Germinal center (tissue), 1 donor: ENCODE measurements at regions not wholly inside any gene's neighbourhood (a gene's known extent, or its start where the extent isn't known, plus 50 kb on each side); places are given as distances from the start of the nearest gene placed in this dataset.

Source experiments
- DNase-seq: peaks from one replicate; pipeline ENCODE4 v3.0.0; 2012; ENCODE audit warnings: mixed read lengths, low spot score

GRCh38 chr1:29437946-29438345, 201.6 kb downstream of the PTPRU start:
- no peak for DNase-seq

- no peak for DNase-seq
Observed at GRCh38 chr1:29436181-29436785, 200.0 kb downstream of the PTPRU start.

GRCh38 chr1:29433830-29434229, 197.5 kb downstream of the PTPRU start:
- DNase-seq, result no peak

GRCh38 chr1:29431138-29431537, 194.8 kb downstream of the PTPRU start:
- no peak for DNase-seq

GRCh38 chr1:29429656-29430055, 193.3 kb downstream of the PTPRU start:
- DNase-seq, result no peak

GRCh38 chr1:29428997-29429396, 192.7 kb downstream of the PTPRU start:
- DNase-seq, result no peak

GRCh38 chr1:29428280-29428615, 191.9 kb downstream of the PTPRU start:
- no peak for DNase-seq

- DNase-seq, result no peak
Observed at GRCh38 chr1:29427614-29428279, 191.4 kb downstream of the PTPRU start.

- no peak for DNase-seq
Observed at GRCh38 chr1:29426701-29427279, 190.5 kb downstream of the PTPRU start.

GRCh38 chr1:29425631-29426030, 189.3 kb downstream of the PTPRU start:
- no peak for DNase-seq

GRCh38 chr1:29424266-29424665, 187.9 kb downstream of the PTPRU start:
- DNase-seq, result no peak

- DNase-seq, result no peak
Observed at GRCh38 chr1:29420202-29420601, 183.9 kb downstream of the PTPRU start.

- no peak for DNase-seq
Observed at GRCh38 chr1:29417971-29418370, 181.6 kb downstream of the PTPRU start.

- DNase-seq, result no peak
Observed at GRCh38 chr1:29417147-29417858, 181.0 kb downstream of the PTPRU start.

GRCh38 chr1:29416267-29417146, 180.2 kb downstream of the PTPRU start:
- no peak for DNase-seq

- DNase-seq, result no peak
Observed at GRCh38 chr1:29415861-29416260, 179.5 kb downstream of the PTPRU start.

- no peak for DNase-seq
Observed at GRCh38 chr1:29415156-29415830, 179.0 kb downstream of the PTPRU start.

GRCh38 chr1:29414086-29414485, 177.8 kb downstream of the PTPRU start:
- no peak for DNase-seq

- no peak for DNase-seq
Observed at GRCh38 chr1:29413661-29414060, 177.3 kb downstream of the PTPRU start.

GRCh38 chr1:29412591-29412990, 176.3 kb downstream of the PTPRU start:
- no peak for DNase-seq

GRCh38 chr1:29410476-29410875, 174.2 kb downstream of the PTPRU start:
- no peak for DNase-seq

- no peak for DNase-seq
Observed at GRCh38 chr1:29409616-29410015, 173.3 kb downstream of the PTPRU start.
